LNCaP clone FGC (cell line): ENCODE measurements at regions not wholly inside any gene's neighbourhood (a gene's known extent, or its start where the extent isn't known, plus 50 kb on each side); places are given as distances from the start of the nearest gene placed in this dataset.

Experiments
- DNase-seq: peaks from one replicate; pipeline ENCODE4 v3.0.0-alpha.2; 2011; ENCODE audit warnings: low read depth
- H3K4me3 ChIP-seq: 2 replicates; pipeline ENCODE4 v1.5.1; 2011; ENCODE audit warnings: mild to moderate bottlenecking, low read depth, low read length, control low read depth
- TF ChIP-seq, protein P1 (sequence below): IDR thresholded peaks from 2 replicates; pipeline ENCODE4 v1.5.1; 2012; ENCODE audit warnings: mild to moderate bottlenecking; ENCODE audit not compliant: control insufficient read depth, insufficient read depth; ENCODE audit errors: extremely low read depth

DNA sequence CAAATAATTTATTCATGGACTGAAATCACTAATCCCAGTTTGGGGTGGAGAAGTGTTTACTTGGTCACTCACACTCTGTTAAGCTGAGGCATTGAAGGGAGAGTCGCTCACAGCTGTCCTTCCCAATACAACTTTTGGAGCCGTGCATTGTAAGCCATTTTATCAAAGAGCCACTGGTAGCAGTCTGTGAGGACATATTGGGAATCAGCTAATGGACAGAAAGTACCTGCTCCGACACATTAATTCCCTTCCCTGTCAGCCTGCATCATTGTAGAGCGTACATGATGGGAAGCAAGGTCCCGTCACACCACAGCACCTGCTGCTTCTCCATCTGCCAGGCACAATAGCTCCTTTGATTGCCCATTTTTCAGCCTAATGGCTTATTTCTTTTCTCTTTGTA, 643.2 kb downstream of the SQOR start:
- DNase-seq, result no peak
- TF ChIP-seq, protein P1, sequence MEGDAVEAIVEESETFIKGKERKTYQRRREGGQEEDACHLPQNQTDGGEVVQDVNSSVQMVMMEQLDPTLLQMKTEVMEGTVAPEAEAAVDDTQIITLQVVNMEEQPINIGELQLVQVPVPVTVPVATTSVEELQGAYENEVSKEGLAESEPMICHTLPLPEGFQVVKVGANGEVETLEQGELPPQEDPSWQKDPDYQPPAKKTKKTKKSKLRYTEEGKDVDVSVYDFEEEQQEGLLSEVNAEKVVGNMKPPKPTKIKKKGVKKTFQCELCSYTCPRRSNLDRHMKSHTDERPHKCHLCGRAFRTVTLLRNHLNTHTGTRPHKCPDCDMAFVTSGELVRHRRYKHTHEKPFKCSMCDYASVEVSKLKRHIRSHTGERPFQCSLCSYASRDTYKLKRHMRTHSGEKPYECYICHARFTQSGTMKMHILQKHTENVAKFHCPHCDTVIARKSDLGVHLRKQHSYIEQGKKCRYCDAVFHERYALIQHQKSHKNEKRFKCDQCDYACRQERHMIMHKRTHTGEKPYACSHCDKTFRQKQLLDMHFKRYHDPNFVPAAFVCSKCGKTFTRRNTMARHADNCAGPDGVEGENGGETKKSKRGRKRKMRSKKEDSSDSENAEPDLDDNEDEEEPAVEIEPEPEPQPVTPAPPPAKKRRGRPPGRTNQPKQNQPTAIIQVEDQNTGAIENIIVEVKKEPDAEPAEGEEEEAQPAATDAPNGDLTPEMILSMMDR, result no peak
- H3K4me3 ChIP-seq, result no peak overlapping the region

DNA sequence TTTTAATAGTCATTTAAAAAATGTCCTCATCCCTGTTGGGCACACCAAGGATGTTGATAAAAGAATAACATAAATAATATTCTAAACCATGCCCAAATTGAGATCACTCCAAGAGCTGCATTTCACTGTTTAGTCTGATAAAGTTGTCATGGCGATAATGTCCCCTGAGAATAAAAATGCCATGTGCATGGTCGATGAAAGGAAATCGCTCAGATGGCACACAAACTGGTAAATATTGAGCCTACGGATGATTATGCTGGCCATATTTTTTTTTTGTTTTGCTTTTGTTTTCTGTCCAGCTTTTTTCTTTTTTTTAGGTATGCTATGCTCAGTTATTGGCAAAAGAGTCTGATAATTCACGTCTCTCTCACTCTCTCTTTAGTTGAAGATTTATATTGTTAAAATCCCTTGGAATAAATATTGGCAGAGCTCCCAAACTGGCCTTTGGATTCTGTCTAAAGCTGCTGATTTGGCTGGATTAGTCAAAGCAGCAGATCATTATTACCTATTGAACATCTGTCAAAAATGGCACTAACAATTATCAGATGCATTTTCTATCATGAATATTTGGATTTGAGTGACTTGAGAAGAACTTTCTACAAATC, 643.8 kb downstream of the SQOR start:
- no peak for DNase-seq
- no peak overlapping the region for H3K4me3 ChIP-seq
- TF ChIP-seq, protein P1, result no peak

DNA sequence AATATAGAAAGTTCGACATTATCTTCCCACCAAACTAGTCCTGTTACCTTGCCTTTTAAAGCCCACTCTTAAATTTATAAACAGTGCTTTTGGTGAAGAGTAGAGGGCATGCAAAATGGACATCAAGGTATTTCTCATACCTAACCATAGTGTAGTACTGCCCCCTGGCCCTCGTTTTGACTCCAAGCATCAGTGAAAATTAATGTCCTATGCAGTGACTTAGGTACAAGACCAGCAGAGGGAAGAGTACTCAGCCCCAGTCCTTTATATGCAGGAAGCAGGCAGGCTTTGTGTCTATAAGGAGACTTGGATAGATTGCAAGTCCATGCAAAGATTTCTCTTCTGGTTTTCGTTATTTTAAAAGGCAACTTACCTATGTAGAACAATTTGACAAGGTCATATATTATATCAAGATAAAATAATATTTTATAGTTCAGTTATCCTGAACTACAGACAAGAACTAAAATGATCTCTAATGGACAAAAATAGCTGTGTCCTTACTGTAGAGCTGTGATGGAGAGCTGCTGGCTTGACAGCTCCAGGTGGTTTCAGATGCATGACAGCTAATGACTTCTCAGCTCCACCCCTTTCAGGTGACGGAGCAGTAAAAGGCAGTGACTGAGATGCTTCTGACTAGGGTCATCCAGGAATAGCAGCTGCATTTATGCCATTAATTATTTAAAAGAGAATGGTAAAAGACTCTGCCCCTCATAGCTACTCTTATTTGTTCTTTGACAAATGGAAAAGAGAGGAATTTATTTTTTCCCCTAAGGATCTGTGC, 646.1 kb downstream of the SQOR start:
- no peak for DNase-seq
- TF ChIP-seq, protein P1, result peak; percentile 58
- H3K4me3 ChIP-seq, result no peak overlapping the region

DNA sequence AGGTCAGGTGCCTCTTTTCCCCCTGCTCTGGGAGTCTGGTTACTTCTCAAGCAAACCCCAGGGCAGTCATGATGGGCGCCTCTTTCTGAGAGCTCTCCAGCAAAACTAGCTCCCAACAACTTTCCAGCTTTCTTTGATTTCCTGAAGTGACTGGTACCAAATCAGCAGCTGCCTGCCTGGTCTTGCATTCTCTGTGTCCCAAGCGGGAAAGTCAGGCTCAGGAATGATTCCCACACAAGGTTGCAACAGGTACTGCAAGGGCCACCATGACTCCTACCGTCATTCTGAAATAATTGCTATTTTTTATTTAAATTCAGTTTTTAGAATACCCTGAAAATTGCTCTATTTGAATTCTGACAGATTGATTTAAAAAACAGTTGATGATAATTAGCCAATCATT, 658.7 kb downstream of the SQOR start:
- no peak overlapping the region for H3K4me3 ChIP-seq
- TF ChIP-seq, protein P1, result no peak
- DNase-seq, result no peak

DNA sequence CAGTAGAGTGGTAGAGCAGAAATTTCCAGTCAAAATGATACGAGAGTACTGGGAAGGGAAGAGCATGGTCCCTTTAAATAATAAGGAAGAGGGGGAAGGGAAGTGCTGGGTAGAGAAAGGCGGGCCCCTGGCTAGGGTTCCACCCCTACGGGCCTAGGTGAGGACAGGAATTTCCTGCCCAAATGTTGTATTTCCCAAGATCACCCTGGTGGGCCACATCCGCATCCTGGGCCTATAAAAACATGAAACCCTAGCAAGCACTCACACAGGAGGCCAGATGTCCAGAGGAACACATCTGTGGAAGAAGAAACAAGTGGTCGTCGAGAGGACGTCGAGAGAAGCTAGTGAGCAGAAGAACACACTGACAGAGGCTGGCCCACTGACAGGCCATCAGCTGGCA, 661.2 kb downstream of the SQOR start:
- TF ChIP-seq, protein P1, result no peak
- H3K4me3 ChIP-seq, result no peak overlapping the region
- DNase-seq, result no peak

DNA sequence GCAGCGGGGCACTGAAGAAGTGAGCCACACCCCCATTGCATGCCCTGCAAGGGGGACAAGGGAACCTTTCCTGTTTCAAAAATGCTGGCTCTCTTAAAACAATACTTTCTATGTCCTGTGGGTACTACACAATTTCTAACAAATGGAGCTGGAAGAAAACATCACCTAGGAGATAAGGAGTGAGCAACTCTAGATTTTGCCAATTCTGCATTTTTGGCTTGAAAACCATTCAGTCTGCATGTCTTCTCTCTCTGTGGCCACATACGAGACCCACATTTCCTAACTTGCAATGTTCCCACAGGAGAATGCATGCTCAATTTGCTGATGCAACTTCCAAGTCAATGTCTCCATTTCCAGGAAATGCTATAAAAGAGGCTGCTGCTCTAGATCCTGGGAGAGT, 662.0 kb downstream of the SQOR start:
- TF ChIP-seq, protein P1, result no peak
- H3K4me3 ChIP-seq, result no peak overlapping the region
- DNase-seq, result no peak
